SU-DHL-6 (cell line): ENCODE measurements at regions not wholly inside any gene's neighbourhood (a gene's known extent, or its start where the extent isn't known, plus 50 kb on each side); places are given as distances from the start of the nearest gene placed in this dataset.

Experiments
- H2AFZ ChIP-seq: fragments of 200-600 bp; sonication (generic); 2 replicates; pipeline ENCODE4 v1.6.1; 2014; ENCODE audit warnings: low read depth, mild to moderate bottlenecking, moderate library complexity, mixed read lengths, antibody characterized with exemption, low read length; ENCODE audit not compliant: severe bottlenecking
- H3F3A ChIP-seq: fragments of 200-600 bp; shearing (Covaris generic); 2 replicates; pipeline ENCODE4 v1.6.0; 2016; ENCODE audit warnings: antibody characterized with exemption, mild to moderate bottlenecking; ENCODE audit not compliant: insufficient read depth
- H3K27ac ChIP-seq: fragments of 200-600 bp; sonication (generic); 2 replicates; pipeline ENCODE4 v1.5.1; 2016; ENCODE audit warnings: low read depth, mild to moderate bottlenecking, low read length, moderate library complexity, mixed read lengths
- H3K27me3 ChIP-seq: fragments of 200-600 bp; sonication (generic), shearing (Covaris generic); 2 replicates; pipeline ENCODE4 v1.6.0; 2014; ENCODE audit warnings: mild to moderate bottlenecking, low read length
- H3K36me3 ChIP-seq: fragments of 200-600 bp; sonication (generic); 2 replicates; pipeline ENCODE4 v1.6.1; 2014; ENCODE audit warnings: mild to moderate bottlenecking, low read length, mixed read lengths
- H3K4me2 ChIP-seq: fragments of 300-600, 200-600 bp; shearing (Covaris generic), sonication (generic); 2 replicates; pipeline ENCODE4 v1.6.0; 2014; ENCODE audit warnings: low read length, low read depth, mild to moderate bottlenecking; ENCODE audit not compliant: poor library complexity, severe bottlenecking
- H3K4me3 ChIP-seq: fragments of 200-600 bp; sonication (generic); 2 replicates; pipeline ENCODE4 v1.5.1; 2014; ENCODE audit warnings: antibody characterized with exemption, low read length, mild to moderate bottlenecking, mixed read lengths; ENCODE audit not compliant: insufficient read depth, poor library complexity, severe bottlenecking
- H3K79me2 ChIP-seq: fragments of 200-600 bp; sonication (generic); 2 replicates; pipeline ENCODE4 v1.6.1; 2014; ENCODE audit warnings: mild to moderate bottlenecking, low read length, moderate library complexity; ENCODE audit not compliant: insufficient read depth
- H3K9ac ChIP-seq: fragments of 200-600 bp; sonication (generic); 2 replicates; pipeline ENCODE4 v1.7.0; 2014; ENCODE audit warnings: mild to moderate bottlenecking, low read length
- H3K9me2 ChIP-seq: fragments of 200-600 bp; sonication (generic); replicated peaks from 2 replicates; pipeline ENCODE4 v1.6.1; 2014; ENCODE audit warnings: low read length; ENCODE audit not compliant: insufficient read depth
- H3K9me3 ChIP-seq: fragments of 200-600 bp; sonication (generic); 2 replicates; pipeline ENCODE4 v1.6.1; 2014; ENCODE audit warnings: low read length, mixed read lengths; ENCODE audit not compliant: insufficient read depth
- H4K20me1 ChIP-seq: fragments of 200-600 bp; sonication (generic); 2 replicates; pipeline ENCODE4 v1.6.1; 2014; ENCODE audit warnings: low read depth, mild to moderate bottlenecking, antibody characterized with exemption, low read length, moderate library complexity, mixed read lengths
- CTCF ChIP-seq: fragments of 200-600 bp; sonication (generic); IDR thresholded peaks from one replicate; pipeline ENCODE4 v1.5.1; 2017; ENCODE audit warnings: antibody characterized with exemption, mild to moderate bottlenecking, low read length, moderate library complexity; ENCODE audit not compliant: insufficient read depth, poor library complexity, severe bottlenecking
- EZH2phosphoT487 ChIP-seq: fragments of 200-600 bp; sonication (generic), shearing (Covaris generic); conservative IDR thresholded peaks from 2 replicates; pipeline ENCODE4 v1.6.1; 2018; ENCODE audit warnings: mild to moderate bottlenecking, antibody characterized with exemption, low read length, moderate library complexity, mixed read lengths

- no peaks in the 10 kb centered on the region for H3K36me3 ChIP-seq
- H3K27ac ChIP-seq, result no peak overlapping the region
- H3K4me2 ChIP-seq, result no peak overlapping the region
- no peaks in the 10 kb centered on the region for H3F3A ChIP-seq
- H3K4me3 ChIP-seq, result no peak overlapping the region
- H4K20me1 ChIP-seq, result no peaks in the 10 kb centered on the region
- H3K9ac ChIP-seq, result no peak overlapping the region
- no peaks in the 10 kb centered on the region for H3K9me2 ChIP-seq
- no peak overlapping the region for H2AFZ ChIP-seq
- no peak for TF ChIP-seq CTCF
- no peak for TF ChIP-seq EZH2phosphoT487
- no peaks in the 10 kb centered on the region for H3K9me3 ChIP-seq
- no peaks in the 10 kb centered on the region for H3K79me2 ChIP-seq
- no peaks in the 10 kb centered on the region for H3K27me3 ChIP-seq
Measured at GRCh38 chr7:53281312-53281711, 245.9 kb downstream of the POM121L12 start.

DNA sequence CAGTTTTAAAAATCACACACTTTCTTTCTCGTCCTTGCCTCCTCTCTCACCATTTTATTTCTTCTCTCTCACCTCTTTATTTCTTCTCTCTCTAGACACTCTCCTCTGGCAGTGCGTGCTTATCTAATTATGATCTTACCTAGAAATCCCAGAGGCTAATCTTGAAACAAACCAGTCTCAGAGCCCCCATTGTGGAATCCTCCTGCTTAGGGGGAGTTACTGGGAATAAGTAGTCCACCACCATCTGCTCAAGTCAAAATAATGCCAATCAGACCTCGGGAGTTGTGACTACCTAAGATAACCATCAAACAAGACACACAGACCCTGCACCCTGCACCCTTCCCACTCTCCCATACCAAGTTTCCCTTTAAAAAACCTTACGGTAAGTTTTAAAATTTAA, 256.9 kb downstream of the POM121L12 start:
- H3F3A ChIP-seq, result no peaks in the 10 kb centered on the region
- no peak overlapping the region for H3K9ac ChIP-seq
- H3K4me2 ChIP-seq, result no peak overlapping the region
- H3K9me2 ChIP-seq, result 0 out of 2 replicates have a peak, but pooled peaks cover 5% of the 10 kb centered on the region
- H3K9me3 ChIP-seq, result 0 out of 2 replicates have a peak, but pooled peaks cover 6% of the 10 kb centered on the region
- H3K36me3 ChIP-seq, result no peaks in the 10 kb centered on the region
- no peak overlapping the region for H3K27ac ChIP-seq
- no peaks in the 10 kb centered on the region; the same call in 1 of the 2 replicates for H4K20me1 ChIP-seq
- no peak overlapping the region for H3K4me3 ChIP-seq
- no peaks in the 10 kb centered on the region for H3K27me3 ChIP-seq
- no peak overlapping the region for H2AFZ ChIP-seq
- TF ChIP-seq EZH2phosphoT487 (no peak), CTCF (no peak)
- H3K79me2 ChIP-seq, result no peaks in the 10 kb centered on the region

DNA sequence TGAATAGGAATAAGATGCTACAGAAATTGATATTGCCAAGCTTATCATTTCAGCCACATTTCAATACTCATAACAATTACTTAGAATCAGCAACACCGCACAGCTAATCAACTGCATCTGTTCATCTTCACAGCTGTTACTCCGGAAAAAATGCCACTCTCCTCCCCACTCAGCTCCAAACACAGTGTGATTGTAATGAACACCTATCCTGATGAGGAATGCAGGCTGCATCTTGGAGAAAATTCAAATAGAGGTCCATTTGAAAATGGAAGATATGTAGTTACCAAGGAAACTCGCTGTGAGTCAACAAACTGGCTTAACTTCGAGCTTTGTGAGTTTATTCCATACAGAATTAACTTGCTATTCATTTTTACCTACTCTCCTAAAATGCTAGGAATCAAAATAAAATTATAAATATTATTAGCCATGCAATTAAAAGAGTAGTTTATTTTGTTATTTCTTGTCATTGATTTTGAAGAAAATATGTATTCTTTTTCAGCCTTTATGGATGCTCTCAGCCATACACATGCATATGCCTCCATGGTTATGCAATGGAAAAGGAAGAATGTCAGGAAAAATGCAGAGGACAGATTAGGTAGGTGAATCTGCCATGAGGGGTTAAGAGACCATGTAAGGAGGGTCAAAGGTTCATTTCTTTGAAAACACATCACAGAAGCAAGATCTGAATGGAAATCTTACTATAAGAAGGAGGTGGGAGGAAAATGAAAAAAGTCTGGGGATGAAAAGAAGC, 267.2 kb downstream of the POM121L12 start:
- H3K36me3 ChIP-seq, result no peaks in the 10 kb centered on the region
- H3F3A ChIP-seq, result no peaks in the 10 kb centered on the region
- TF ChIP-seq EZH2phosphoT487 (no peak), CTCF (no peak)
- no peak overlapping the region for H3K4me2 ChIP-seq
- no peaks in the 10 kb centered on the region for H3K79me2 ChIP-seq
- H3K9ac ChIP-seq, result no peak overlapping the region
- no peaks in the 10 kb centered on the region for H3K9me2 ChIP-seq
- no peak overlapping the region for H3K4me3 ChIP-seq
- no peaks in the 10 kb centered on the region for H3K27me3 ChIP-seq
- H4K20me1 ChIP-seq, result no peaks in the 10 kb centered on the region
- H3K27ac ChIP-seq, result no peak overlapping the region
- H3K9me3 ChIP-seq, result no peaks in the 10 kb centered on the region
- H2AFZ ChIP-seq, result no peak overlapping the region
